Retinal pigment epithelial cell (primary cell): ENCODE measurements at regions not wholly inside any gene's neighbourhood (a gene's known extent, or its start where the extent isn't known, plus 50 kb on each side); places are given as distances from the start of the nearest gene placed in this dataset.

Experiments
- DNase-seq: peaks from one replicate; pipeline ENCODE4 v3.0.0-alpha.2; 2010; ENCODE audit warnings: low read depth
- H3K4me3 ChIP-seq: 2 replicates; pipeline ENCODE4 v1.5.1; 2011; ENCODE audit warnings: mild to moderate bottlenecking, low read length, control low read depth, moderate library complexity
- CTCF ChIP-seq: conservative IDR thresholded peaks from 2 replicates; pipeline ENCODE4 v1.5.1; 2011; ENCODE audit warnings: low read depth, low read length, control low read depth, inconsistent platforms

- H3K4me3 ChIP-seq, result no peak overlapping the region
- DNase-seq, result no peak
- TF ChIP-seq CTCF, result no peak
Measured at GRCh38 chr13:40178130-40178529, 488.3 kb downstream of the FOXO1 start.

GRCh38 chr13:40179445-40180281 lies 486.8 kb downstream of the FOXO1 start:
- no peak overlapping the region for H3K4me3 ChIP-seq
- DNase-seq, result no peak
- no peak for TF ChIP-seq CTCF

GRCh38 chr13:40180776-40181175 lies 485.7 kb downstream of the FOXO1 start:
- no peak for TF ChIP-seq CTCF
- H3K4me3 ChIP-seq, result no peak overlapping the region
- no peak for DNase-seq

- TF ChIP-seq CTCF, result no peak
- H3K4me3 ChIP-seq, result no peak overlapping the region
- DNase-seq, result peak; percentile 94
Measured at GRCh38 chr13:40181203-40181845, 485.1 kb downstream of the FOXO1 start.

- no peak for TF ChIP-seq CTCF
- no peak overlapping the region for H3K4me3 ChIP-seq
- DNase-seq, result no peak
Measured at GRCh38 chr13:40182591-40182990, 483.9 kb downstream of the FOXO1 start.

- no peak overlapping the region for H3K4me3 ChIP-seq
- no peak for DNase-seq
- no peak for TF ChIP-seq CTCF
Measured at GRCh38 chr13:40185414-40185813, 481.0 kb downstream of the FOXO1 start.

GRCh38 chr13:40186041-40186440 lies 480.4 kb downstream of the FOXO1 start:
- no peak for TF ChIP-seq CTCF
- no peak overlapping the region for H3K4me3 ChIP-seq
- DNase-seq, result no peak
